GM23338 (cell line): ENCODE measurements at regions not wholly inside any gene's neighbourhood (a gene's known extent, or its start where the extent isn't known, plus 50 kb on each side); places are given as distances from the start of the nearest gene placed in this dataset.

Experiments
- CREB1 ChIP-seq: fragments of 250-450 bp; sonication (Bioruptor Pico); IDR thresholded peaks from 2 replicates; pipeline ENCODE4 v1.5.0; 2020; ENCODE audit warnings: low read depth, mild to moderate bottlenecking, moderate library complexity
- EZH2 ChIP-seq: fragments of 200-600 bp; sonication (generic); IDR thresholded peaks from one replicate; pipeline ENCODE4 v1.8.0; 2017; ENCODE audit warnings: antibody characterized with exemption, mild to moderate bottlenecking, low read depth; ENCODE audit not compliant: unreplicated experiment
- POLR2AphosphoS5 ChIP-seq: IDR thresholded peaks from 2 replicates; pipeline ENCODE4 v1.6.1; 2016; ENCODE audit warnings: antibody characterized with exemption, low read depth
- TF ChIP-seq, protein P1 (sequence below), 2 experiments: fragments of 200-600 bp in 1 of 2; sonication (generic) in 1 of 2; conservative IDR thresholded peaks; 2 replicates each; pipeline versions ENCODE4 v1.5.1 to v1.6.1; 2016 to 2017; ENCODE audit warnings: antibody characterized with exemption in 2 of 2, low read depth in 2 of 2, mild to moderate bottlenecking in 2 of 2, moderate library complexity in 1 of 2

- TF ChIP-seq, protein P1, sequence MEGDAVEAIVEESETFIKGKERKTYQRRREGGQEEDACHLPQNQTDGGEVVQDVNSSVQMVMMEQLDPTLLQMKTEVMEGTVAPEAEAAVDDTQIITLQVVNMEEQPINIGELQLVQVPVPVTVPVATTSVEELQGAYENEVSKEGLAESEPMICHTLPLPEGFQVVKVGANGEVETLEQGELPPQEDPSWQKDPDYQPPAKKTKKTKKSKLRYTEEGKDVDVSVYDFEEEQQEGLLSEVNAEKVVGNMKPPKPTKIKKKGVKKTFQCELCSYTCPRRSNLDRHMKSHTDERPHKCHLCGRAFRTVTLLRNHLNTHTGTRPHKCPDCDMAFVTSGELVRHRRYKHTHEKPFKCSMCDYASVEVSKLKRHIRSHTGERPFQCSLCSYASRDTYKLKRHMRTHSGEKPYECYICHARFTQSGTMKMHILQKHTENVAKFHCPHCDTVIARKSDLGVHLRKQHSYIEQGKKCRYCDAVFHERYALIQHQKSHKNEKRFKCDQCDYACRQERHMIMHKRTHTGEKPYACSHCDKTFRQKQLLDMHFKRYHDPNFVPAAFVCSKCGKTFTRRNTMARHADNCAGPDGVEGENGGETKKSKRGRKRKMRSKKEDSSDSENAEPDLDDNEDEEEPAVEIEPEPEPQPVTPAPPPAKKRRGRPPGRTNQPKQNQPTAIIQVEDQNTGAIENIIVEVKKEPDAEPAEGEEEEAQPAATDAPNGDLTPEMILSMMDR (conservative IDR thresholded peaks at IDR 0.05; ENCODE audit: low read depth in 2 of 2), result no peak
- no peak for TF ChIP-seq EZH2
- no peak for TF ChIP-seq POLR2AphosphoS5
- TF ChIP-seq CREB1 (CRISPR knock-in tag), result no peak
These were observed 1805.1 kb upstream of the WWC1 start for GRCh38 chr5:166486348-166486747.
